K562 (cell line): ENCODE measurements at regions not wholly inside any gene's neighbourhood (a gene's known extent, or its start where the extent isn't known, plus 50 kb on each side); places are given as distances from the start of the nearest gene placed in this dataset.

ENCODE experiments used
- ATAC-seq: fragments of 200-7000 bp; cut with Tn5 transposase; 3 replicates; pipeline ENCODE4 v1.9.1; 2020; ENCODE audit warnings: moderate library complexity
- BruUV-seq: library from RNA; stranded (reverse); fragments of 400-500 nt; replicated peaks from 2 replicates; lab custom pipeline; 2021; lab: Mats Ljungman, UMichigan
- CTCF ChIA-PET: fragments of 300-600 bp; formaldehyde crosslinking; extraction: SDS; loops from one replicate; lab custom pipeline; 2021; ENCODE audit warnings: low intra/inter-chr PET ratio; lab: Yijun Ruan, JAX
- POLR2A ChIA-PET: fragments of 300-600, 350-650 bp; sonication (Branson Sonifier 250); formaldehyde crosslinking; extraction: SDS; loops from one replicate; lab custom pipeline; 2021; ENCODE audit warnings: antibody characterized with exemption, inconsistent platforms; lab: Yijun Ruan, JAX
- DNase-seq, 4 experiments: peaks; one replicate each; pipeline versions ENCODE4 v3.0.0 to v3.0.0-alpha.2; 2011 to 2018; ENCODE audit warnings: low spot score in 3 of 4, mixed read lengths in 3 of 4; ENCODE audit errors: extremely low read depth in 1 of 4
- FAIRE-seq: peaks from 2 replicates; lab custom pipeline; 2011; peaks lifted over from hg19 to GRCh38; lab: Jason Lieb, UNC
- H2AFZ ChIP-seq: 2 replicates; pipeline ENCODE4 v1.6.0; 2011; ENCODE audit warnings: low read depth, low read length, control low read depth, inconsistent platforms
- H3K27ac ChIP-seq: fragments of 200-600 bp; 3 replicates; pipeline ENCODE4 v1.8.0; 2011; ENCODE audit warnings: low read depth, mild to moderate bottlenecking, control low read depth, inconsistent platforms, low read length, moderate library complexity, mixed read lengths; ENCODE audit errors: extremely low read depth
- H3K27me3 ChIP-seq, 2 experiments: fragments of 300-600 bp in 1 of 2; 2 replicates in 1 of 2; 3 replicates in 1 of 2; pipeline versions ENCODE4 v1.6.0 to v1.8.0; 2011; ENCODE audit warnings: inconsistent platforms in 2 of 2, low read length in 2 of 2, mild to moderate bottlenecking in 1 of 2, mixed read lengths in 1 of 2, moderate library complexity in 1 of 2; ENCODE audit not compliant: control insufficient read depth in 2 of 2, insufficient read depth in 2 of 2
- H3K36me3 ChIP-seq: fragments of 300-600 bp; 3 replicates; pipeline ENCODE4 v1.8.0; 2011; ENCODE audit warnings: mild to moderate bottlenecking, low read length, inconsistent platforms; ENCODE audit not compliant: control insufficient read depth, insufficient read depth
- H3K4me1 ChIP-seq, 2 experiments: fragments of 200-600 bp in 1 of 2; replicated peaks in 1 of 2; 2 replicates in 1 of 2; 3 replicates in 1 of 2; pipeline versions ENCODE4 v1.5.1 to v1.8.0; 2011; ENCODE audit warnings: inconsistent platforms in 2 of 2, low read length in 2 of 2, mild to moderate bottlenecking in 1 of 2, mixed read lengths in 1 of 2, moderate library complexity in 1 of 2; ENCODE audit not compliant: control insufficient read depth in 2 of 2, insufficient read depth in 2 of 2
- H3K4me2 ChIP-seq: 2 replicates; pipeline ENCODE4 v1.6.1; 2011; ENCODE audit warnings: low read length, control low read depth, inconsistent platforms, mixed read lengths; ENCODE audit not compliant: insufficient read depth
- H3K4me3 ChIP-seq: fragments of 200-600 bp; sonication (generic), shearing (Covaris generic); 2 replicates; pipeline ENCODE4 v1.5.1; 2016; ENCODE audit warnings: control low read depth, inconsistent platforms
- H3K79me2 ChIP-seq: fragments of 200-600 bp; 3 replicates; pipeline ENCODE4 v1.8.0; 2011; ENCODE audit warnings: low read length, inconsistent platforms; ENCODE audit not compliant: control insufficient read depth, insufficient read depth
- H3K9ac ChIP-seq, 2 experiments: 2 replicates each; pipeline versions ENCODE4 v1.6.0 to v1.6.1; 2011; ENCODE audit warnings: low read depth in 2 of 2, low read length in 2 of 2, control low read depth in 1 of 2, inconsistent platforms in 1 of 2, mild to moderate bottlenecking in 1 of 2, mixed read lengths in 1 of 2; ENCODE audit not compliant: insufficient read depth in 1 of 2
- H3K9me1 ChIP-seq: one replicate; pipeline ENCODE4 v1.6.0; 2011; ENCODE audit warnings: inconsistent platforms, mild to moderate bottlenecking, low read length, moderate library complexity; ENCODE audit not compliant: control insufficient read depth, insufficient read depth
- H3K9me3 ChIP-seq: replicated peaks from 2 replicates; pipeline ENCODE4 v1.5.1; 2011; ENCODE audit warnings: low read depth, low read length, inconsistent platforms; ENCODE audit not compliant: control insufficient read depth, insufficient read depth
- H4K20me1 ChIP-seq: replicated peaks from 2 replicates; pipeline ENCODE4 v1.6.1; 2011; ENCODE audit warnings: low read length, inconsistent platforms, mixed read lengths; ENCODE audit not compliant: control insufficient read depth, insufficient read depth
- BCL6 ChIP-seq: fragments of 250-450 bp; sonication (Bioruptor Pico); IDR thresholded peaks from 2 replicates; pipeline ENCODE4 v1.4.0; 2020
- CTBP1 ChIP-seq: fragments of 450-650 bp; IDR thresholded peaks from 2 replicates; pipeline ENCODE4 v1.6.1; 2016; ENCODE audit warnings: borderline replicate concordance
- ESRRA ChIP-seq: fragments of 450-650 bp; IDR thresholded peaks from 2 replicates; pipeline ENCODE4 v1.6.1; 2014; ENCODE audit warnings: low read depth, mild to moderate bottlenecking, moderate library complexity, borderline replicate concordance
- NCOA6 ChIP-seq: fragments of 450-650 bp; IDR thresholded peaks from 2 replicates; pipeline ENCODE4 v1.6.1; 2017; ENCODE audit warnings: mild to moderate bottlenecking
- RNF2 ChIP-seq: sonication (generic); IDR thresholded peaks from 2 replicates; pipeline ENCODE4 v1.6.1; 2016
- ZNF197 ChIP-seq: fragments of 200-800 bp; sonication (Bioruptor generic); IDR thresholded peaks from 2 replicates; pipeline ENCODE4 v1.6.1; 2016; ENCODE audit warnings: low read depth, missing genetic modification characterization, missing compliant biosample characterization
- ZNF253 ChIP-seq: fragments of 250-450 bp; sonication (Bioruptor Pico); conservative IDR thresholded peaks from 2 replicates; pipeline ENCODE4 v1.6.1; 2021; ENCODE audit warnings: mild to moderate bottlenecking
- ZNF277 ChIP-seq: fragments of 250-450 bp; sonication (Bioruptor Pico); IDR thresholded peaks from 2 replicates; pipeline ENCODE4 v1.8.0; 2022; ENCODE audit warnings: inconsistent platforms, mild to moderate bottlenecking, moderate library complexity, borderline replicate concordance
- ZNF512 ChIP-seq: IDR thresholded peaks from 2 replicates; pipeline ENCODE4 v1.6.1; 2016; ENCODE audit warnings: missing genetic modification characterization, missing compliant biosample characterization
- ZNF695 ChIP-seq: fragments of 450-650 bp; formaldehyde crosslinking; IDR thresholded peaks from 2 replicates; pipeline ENCODE4 v1.4.0; 2020; ENCODE audit warnings: mild to moderate bottlenecking, moderate library complexity
- ZSCAN32 ChIP-seq: fragments of 450-650 bp; formaldehyde crosslinking; IDR thresholded peaks from 2 replicates; pipeline ENCODE4 v1.4.0; 2020; ENCODE audit warnings: mild to moderate bottlenecking, moderate library complexity
- WGBS: fragments of 100-300 bp; shearing (Covaris generic); methylation state at CpG from one replicate; pipeline ENCODE4 v1.1.6; 2016; ENCODE audit warnings: low coverage, mixed read lengths; ENCODE audit not compliant: insufficient coverage; ENCODE audit errors: missing lambda C conversion rate; 5-methylcytosine and 5-hydroxymethylcytosine counted together
- in situ Hi-C: fragments of 300-500 bp; cut with MboI; formaldehyde crosslinking; loops from 4 replicates; pipeline ENCODE4 v1.15.0; 2018; ENCODE audit warnings: inconsistent platforms, mixed read lengths
- intact Hi-C: fragments of 100-400 bp; cut with micrococcal nuclease; formaldehyde crosslinking; loops from 2 replicates; pipeline ENCODE4 v1.14.2; 2022

GRCh38 chr13:106143930-106144709 lies 391.3 kb downstream of the EFNB2 start:
- no peaks in the 10 kb centered on the region for H3K36me3 ChIP-seq
- TF ChIP-seq ZNF253 (CRISPR knock-in tag) = no peak
- no peak for TF ChIP-seq ZNF277 (CRISPR knock-in tag)
- no peak for TF ChIP-seq ZNF197
- no peak for TF ChIP-seq NCOA6
- TF ChIP-seq RNF2 = no peak
- TF ChIP-seq ZSCAN32 (CRISPR knock-in tag) = no peak
- no peak for TF ChIP-seq ZNF512
- no peak for TF ChIP-seq ZNF695 (CRISPR knock-in tag)
- TF ChIP-seq BCL6 (CRISPR knock-in tag) = no peak
- no peak for TF ChIP-seq ESRRA
- no peak for TF ChIP-seq CTBP1
- H3K4me3 ChIP-seq = no peak overlapping the region
- CTCF ChIA-PET = no interaction called here
- H3K27ac ChIP-seq = no peak overlapping the region
- BruUV-seq = no TSS peak
- H3K4me1 ChIP-seq = no peaks in the 10 kb centered on the region
- no peak overlapping the region for H3K9ac ChIP-seq
- intact Hi-C loops (no loop called here), in situ Hi-C loops (no loop called here)
- 0% methylated on average over 2 of the region's 2 CpGs for WGBS
- H3K79me2 ChIP-seq = no peaks in the 10 kb centered on the region
- no peaks in the 10 kb centered on the region for H3K9me1 ChIP-seq
- no peaks in the 10 kb centered on the region for H3K27me3 ChIP-seq
- H2AFZ ChIP-seq = no peak overlapping the region
- H4K20me1 ChIP-seq = no peaks in the 10 kb centered on the region
- H3K4me2 ChIP-seq = no peak overlapping the region
- FAIRE-seq (no peak), DNase-seq (no peak), ATAC-seq (no peak)
- POLR2A ChIA-PET = no interaction called here
- H3K9me3 ChIP-seq = no peaks in the 10 kb centered on the region
